Epithelial cell of proximal tubule (primary cell): ENCODE measurements at regions not wholly inside any gene's neighbourhood (a gene's known extent, or its start where the extent isn't known, plus 50 kb on each side); places are given as distances from the start of the nearest gene placed in this dataset.

ENCODE experiments used
- DNase-seq: peaks from one replicate; pipeline ENCODE4 v3.0.0-alpha.2; 2011; ENCODE audit warnings: low read depth
- H3K4me3 ChIP-seq: 2 replicates; pipeline ENCODE4 v1.5.1; 2011; ENCODE audit warnings: low read depth, mild to moderate bottlenecking, low read length
- CTCF ChIP-seq: conservative IDR thresholded peaks from 2 replicates; pipeline ENCODE4 v1.5.1; 2012; ENCODE audit warnings: low read depth, mild to moderate bottlenecking, low read length

GRCh38 chr14:89000007-89000942 is 175.8 kb downstream of the TTC8 start:
- H3K4me3 ChIP-seq = no peak overlapping the region
- TF ChIP-seq CTCF = no peak
- DNase-seq = peak; percentile 76

- no peak for DNase-seq
- no peak overlapping the region for H3K4me3 ChIP-seq
- TF ChIP-seq CTCF = no peak
Measured at GRCh38 chr14:89004166-89004565, 179.7 kb downstream of the TTC8 start.

- H3K4me3 ChIP-seq = no peak overlapping the region
- no peak for TF ChIP-seq CTCF
Measured at GRCh38 chr14:89007906-89008305, 183.5 kb downstream of the TTC8 start.

GRCh38 chr14:89011355-89012281 is 187.2 kb downstream of the TTC8 start:
- no peak for TF ChIP-seq CTCF
- peak overlapping the region; percentile 28 for H3K4me3 ChIP-seq
- no peak for DNase-seq

More at GRCh38 chr14:89007906-89008305, 183.5 kb downstream of the TTC8 start:
- no peak for DNase-seq

GRCh38 chr14:89012282-89013097 is 188.0 kb downstream of the TTC8 start:
- H3K4me3 ChIP-seq = peak overlapping the region; percentile 28
- no peak for TF ChIP-seq CTCF
- no peak for DNase-seq

- TF ChIP-seq CTCF = peak; percentile 72
- H3K4me3 ChIP-seq = peak overlapping the region; percentile 15
- no peak for DNase-seq
Measured at GRCh38 chr14:89013098-89013504, 188.7 kb downstream of the TTC8 start.
